NCI-H748 (cell line): ENCODE measurements at regions not wholly inside any gene's neighbourhood (a gene's known extent, or its start where the extent isn't known, plus 50 kb on each side); places are given as distances from the start of the nearest gene placed in this dataset.
"Not testable (repeated sequence)": the region's sequence is repeated elsewhere in the genome, so short reads cannot be mapped to it uniquely, and the experiment has no call there.

Source experiments
- DNase-seq: peaks from one replicate; lab custom pipeline; 2025; ENCODE audit not compliant: unreplicated experiment; lab: John Stamatoyannopoulos, UW

DNA sequence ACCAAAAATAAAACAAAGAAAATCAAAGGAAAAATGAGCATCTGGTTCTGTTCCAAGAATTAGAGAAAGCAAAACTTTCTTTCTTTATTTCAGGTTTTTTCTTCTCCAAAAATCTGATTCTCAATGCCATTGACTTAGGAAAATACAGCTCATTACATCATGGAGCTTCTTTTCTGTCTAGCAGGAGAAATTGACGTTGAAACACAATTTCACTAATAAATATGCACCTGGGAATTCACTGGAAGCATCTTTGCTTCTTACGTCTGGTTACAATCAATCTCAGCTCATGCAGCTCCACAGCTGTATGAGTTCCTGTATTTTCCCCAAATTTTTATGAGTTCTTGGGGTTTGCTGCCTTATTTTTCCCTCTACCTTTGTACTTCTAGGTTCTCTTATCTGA lies 1568.6 kb upstream of the GOT2 start:
- no peak for DNase-seq

DNA sequence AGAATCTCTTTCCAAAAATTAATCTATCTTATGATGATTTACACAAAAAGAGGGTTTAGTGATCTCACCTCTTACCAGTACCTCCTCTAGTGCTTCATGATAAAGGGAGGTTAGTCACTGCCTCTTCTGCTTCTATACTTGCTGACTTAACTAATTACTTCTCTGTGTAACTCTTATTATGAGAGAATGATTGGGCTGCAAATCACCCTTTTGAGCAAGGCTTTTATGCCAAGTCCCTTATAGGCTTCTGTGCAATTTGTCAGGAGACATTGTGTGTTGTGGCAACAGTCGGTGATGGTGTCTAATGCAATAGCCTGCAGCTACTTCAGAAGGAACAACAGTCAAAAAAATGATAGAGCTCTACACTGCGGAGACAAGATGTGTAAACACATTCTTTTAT lies 1568.1 kb upstream of the GOT2 start:
- DNase-seq, result no peak

- no peak for DNase-seq
Observed at GRCh38 chr16:60299241-60299776, 1565.2 kb upstream of the GOT2 start.

DNA sequence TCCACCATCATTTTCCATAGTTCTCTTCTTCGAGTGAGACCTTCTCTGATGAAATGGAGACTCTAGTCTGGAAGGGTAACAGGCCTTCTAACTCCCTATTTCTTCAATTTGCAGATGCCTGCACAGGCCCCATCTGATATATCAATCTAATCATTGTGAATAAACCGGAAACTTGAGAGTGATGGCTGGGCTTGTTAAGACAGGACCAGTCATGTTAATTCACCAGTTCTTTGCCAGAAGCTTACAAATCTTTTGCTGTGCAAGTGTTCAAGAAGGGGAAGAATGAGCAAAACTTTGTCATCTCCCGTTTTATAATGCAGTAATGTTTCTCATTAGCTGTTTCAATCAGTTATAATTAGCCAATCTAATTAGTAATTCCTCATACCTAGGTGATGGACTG lies 1561.3 kb upstream of the GOT2 start:
- no peak for DNase-seq

- DNase-seq, result no peak
Observed at GRCh38 chr16:60285794-60286193, 1551.7 kb upstream of the GOT2 start.

- DNase-seq, result no peak
Observed at GRCh38 chr16:60279061-60279665, 1545.0 kb upstream of the GOT2 start.

- no peak for DNase-seq
Observed at GRCh38 chr16:60274431-60275019, 1540.4 kb upstream of the GOT2 start.

DNA sequence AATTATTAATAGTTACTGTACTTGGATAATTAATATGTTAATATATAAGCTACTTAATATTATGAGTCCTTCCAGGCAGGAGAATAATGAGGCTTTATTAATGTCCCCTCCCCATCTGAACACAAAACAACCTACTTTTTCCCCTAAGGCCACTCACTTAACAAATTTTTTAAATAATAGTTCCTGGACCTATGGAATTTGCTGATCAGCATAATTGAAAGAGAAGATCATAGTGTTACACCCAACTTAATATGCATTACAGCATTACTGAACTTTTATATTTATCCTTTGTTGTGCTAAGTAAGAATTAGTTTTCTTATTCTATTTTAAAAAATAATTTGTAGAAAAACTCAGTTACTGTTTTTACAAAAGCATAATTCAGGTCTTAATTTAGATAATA lies 1537.7 kb upstream of the GOT2 start:
- no peak for DNase-seq

DNA sequence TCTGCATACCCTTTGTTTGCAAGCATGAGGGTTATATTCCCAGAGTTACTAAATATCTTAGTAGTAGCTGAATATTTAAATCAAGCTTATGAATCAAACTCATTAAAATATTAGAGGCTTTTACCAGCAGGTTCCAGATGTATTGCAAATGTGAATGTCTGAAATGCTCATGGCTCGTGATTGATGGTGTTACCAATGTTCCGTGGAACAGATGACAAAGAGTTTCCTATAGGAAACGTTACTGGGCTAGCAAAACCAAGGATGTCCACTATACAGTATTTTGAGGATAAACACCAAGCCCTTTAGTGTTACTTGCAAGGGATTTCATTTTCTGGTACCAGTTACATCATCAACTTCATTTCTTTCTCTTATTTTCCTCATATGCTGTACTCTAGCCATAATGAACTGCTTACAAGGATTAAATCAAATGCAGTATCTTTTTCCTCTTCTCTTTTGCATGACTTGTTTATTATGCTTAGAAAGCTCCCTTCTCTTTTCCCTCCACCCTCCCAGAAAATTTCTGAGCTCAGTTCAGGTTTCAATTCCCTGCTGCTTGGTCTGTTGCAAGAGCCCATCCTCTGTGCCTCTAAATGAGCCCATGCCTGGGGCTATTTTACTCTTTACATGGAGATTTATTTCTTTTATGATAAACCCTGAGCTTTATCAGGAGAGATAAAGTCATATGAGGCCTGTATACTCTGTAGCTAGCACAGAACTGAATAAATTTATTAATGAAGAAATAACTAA lies 1537.1 kb upstream of the GOT2 start:
- no peak for DNase-seq

DNA sequence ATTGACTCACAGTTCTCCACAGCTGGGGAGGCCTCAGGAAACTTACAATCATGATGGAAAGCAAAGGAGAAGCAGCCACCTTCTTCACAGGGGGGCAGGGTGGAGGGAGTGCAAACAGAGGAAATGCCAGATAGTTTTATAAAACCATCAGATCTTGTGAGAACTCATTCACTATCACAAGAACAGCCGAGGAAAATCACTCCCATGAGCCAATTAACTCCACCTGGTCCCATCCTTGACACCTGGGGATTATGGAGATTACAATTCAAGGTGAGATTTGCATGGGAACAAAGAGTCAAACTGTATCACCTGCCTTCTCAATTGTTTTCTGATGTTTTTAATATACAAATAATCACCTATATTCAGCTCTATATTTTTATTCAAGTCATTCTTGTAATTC lies 1527.3 kb upstream of the GOT2 start:
- DNase-seq, result no peak

GRCh38 chr16:60259956-60260355 lies 1525.8 kb upstream of the GOT2 start:
- no peak for DNase-seq

DNA sequence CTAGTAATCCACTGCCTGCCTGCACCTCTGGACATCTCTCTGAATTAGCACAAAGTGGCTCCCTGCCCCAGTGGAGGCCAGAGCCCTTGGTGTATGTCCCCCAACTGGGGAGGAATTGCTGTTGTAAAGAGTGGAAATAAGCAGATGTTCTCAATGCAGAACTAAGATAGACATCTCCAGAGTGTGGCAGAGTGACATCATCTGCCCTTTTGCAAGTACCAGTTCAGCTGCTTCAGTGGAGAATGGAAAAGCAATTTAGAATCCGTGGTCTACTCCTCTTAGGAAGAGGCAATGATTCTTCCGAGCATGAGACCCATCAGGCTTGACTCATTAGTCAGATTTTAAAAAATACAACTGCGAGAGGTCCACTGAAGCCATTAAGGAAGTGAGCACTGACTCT lies 1512.0 kb upstream of the GOT2 start:
- no peak for DNase-seq

- no peak for DNase-seq
Observed at GRCh38 chr16:60241671-60242070, 1507.6 kb upstream of the GOT2 start.

- no peak for DNase-seq
Observed at GRCh38 chr16:60230666-60231065, 1496.5 kb upstream of the GOT2 start.

- DNase-seq, result no peak
Observed at GRCh38 chr16:60225541-60225940, 1491.4 kb upstream of the GOT2 start.

DNA sequence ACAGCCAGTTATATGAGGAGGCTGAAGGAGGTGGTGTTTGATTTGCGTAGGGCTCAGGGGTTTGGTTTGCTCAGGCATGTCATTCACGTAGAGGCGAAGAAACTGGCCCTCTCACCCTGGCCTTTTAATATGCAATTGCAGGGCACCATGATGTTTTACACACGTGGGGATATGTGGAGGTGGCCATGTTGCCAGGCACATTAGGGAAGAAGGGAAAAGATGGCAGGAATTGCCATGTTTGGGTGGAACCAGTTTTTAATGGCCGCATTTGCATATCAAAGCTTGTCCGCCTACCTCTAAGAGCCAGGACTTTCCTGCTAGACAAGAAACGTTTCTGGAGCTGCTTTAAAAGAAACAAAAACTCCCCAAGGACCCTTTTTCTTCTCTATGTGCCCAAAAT lies 1483.7 kb upstream of the GOT2 start:
- DNase-seq, result no peak

DNA sequence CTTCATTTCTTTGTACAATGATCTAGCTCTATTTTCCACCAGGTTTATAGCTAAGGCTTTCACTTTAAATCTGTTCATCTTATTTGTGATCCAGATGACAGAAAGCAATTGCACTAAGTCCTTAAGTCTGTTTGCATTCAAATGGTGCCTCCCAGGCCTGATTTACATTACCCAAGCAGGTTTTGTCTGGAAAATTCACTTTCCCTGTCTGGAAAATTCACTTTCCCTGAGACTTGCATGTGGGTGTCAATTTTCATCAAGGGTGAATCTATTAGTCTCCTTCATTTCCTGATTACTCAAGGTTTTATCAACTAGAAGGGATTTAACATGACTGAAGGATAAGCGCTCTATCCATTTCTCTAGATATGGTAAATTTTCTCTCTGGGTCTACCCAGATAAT lies 1480.2 kb upstream of the GOT2 start:
- no peak for DNase-seq

DNA sequence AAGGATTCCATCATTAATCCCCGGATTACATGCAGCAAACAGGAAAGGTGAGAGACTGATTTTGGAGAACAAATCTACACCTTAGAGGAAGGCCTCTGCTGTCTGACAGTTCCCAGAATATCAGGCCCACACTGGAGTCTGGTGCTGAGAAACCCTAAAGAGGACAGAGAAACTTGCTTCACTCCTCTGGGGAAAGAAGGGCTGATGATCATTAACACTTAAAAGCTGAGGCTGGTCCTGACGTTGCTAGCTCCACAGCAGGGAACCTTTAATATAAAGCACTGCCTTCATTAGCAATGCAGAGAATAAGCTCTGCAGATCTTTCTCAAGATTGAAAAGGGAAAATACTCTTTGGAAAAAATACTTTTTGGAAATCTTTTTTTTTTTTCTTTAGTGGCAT lies 1472.4 kb upstream of the GOT2 start:
- no peak for DNase-seq

- DNase-seq, result no peak
Observed at GRCh38 chr16:60204181-60204580, 1470.1 kb upstream of the GOT2 start.

DNA sequence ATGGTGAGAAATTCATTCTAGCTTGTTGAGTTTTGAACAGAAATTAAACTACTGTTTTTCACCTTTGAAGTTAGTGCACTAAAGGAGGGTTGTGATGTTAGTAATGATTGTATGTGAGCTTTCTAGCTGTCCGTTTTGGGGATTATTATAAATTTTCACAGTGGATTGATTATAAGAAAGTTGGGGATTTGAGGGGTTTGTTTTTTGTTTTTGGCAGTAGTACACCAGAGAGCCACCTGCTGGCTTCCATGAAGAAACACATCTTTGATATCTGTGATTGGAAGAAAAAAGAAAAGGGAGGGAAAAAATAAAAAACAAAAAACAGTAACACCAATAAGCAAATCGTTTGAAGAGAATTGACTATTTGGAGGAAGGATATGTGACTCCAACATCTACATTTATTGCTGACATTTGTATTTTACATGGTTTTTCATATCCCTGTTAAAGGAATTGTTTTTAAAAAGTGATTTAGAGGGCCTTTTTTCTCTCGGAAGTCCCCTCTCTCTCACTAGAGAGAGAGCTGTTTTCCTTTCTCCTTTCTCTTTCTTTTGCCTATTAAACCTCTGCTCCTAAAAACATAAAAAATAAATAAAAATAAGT lies 1469.5 kb upstream of the GOT2 start:
- DNase-seq, result peak; percentile 2

DNA sequence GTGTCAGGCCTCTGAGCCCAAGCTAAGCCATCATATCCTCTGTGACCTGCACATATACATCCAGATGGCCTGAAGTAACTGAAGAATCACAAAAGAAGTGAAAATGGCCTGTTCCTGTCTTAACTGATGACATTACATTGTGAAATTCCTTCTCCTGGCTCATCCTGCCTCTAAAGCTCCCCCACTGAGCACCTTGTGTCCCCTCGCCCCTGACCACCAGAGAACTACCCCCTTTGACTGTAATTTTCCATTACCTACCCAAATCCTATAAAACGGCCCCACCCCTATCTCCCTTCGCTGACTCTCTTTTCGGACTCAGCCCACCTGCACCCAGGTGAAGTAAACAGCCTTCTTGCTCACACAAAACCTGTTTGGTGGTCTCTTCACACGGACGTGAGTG lies 1466.6 kb upstream of the GOT2 start:
- DNase-seq, result not testable (repeated sequence)

DNA sequence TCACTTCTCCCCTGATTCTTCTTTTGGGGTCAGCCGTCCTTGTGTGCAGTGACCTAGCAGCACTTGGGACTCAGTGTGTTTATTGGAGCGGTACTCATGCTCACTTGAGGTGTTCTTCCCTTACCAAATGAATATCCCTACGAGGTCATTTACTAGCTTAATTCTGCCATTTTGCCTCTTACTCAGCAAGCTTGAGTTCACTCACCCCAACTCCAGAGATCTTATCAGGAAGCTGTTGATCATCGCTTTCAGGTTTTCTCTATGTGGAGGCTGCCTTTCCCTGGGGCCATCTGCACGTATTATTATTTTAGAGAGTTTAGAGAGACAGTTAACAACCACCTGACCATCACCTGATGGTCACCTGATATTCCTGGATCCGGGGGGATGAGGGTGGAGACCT lies 1466.0 kb upstream of the GOT2 start:
- DNase-seq, result no peak
